Cardiac fibroblast (primary cell): ENCODE measurements at regions not wholly inside any gene's neighbourhood (a gene's known extent, or its start where the extent isn't known, plus 50 kb on each side); places are given as distances from the start of the nearest gene placed in this dataset.

ENCODE experiments used
- DNase-seq, 2 donors: peaks; one replicate each; pipeline versions ENCODE4 v3.0.0 to v3.0.0-alpha.2; 2010; ENCODE audit warnings: low read depth in 2 of 2
- H3K4me3 ChIP-seq, 2 donors: replicated peaks in 1 of 2; 1 replicate in 1 of 2; 2 replicates in 1 of 2; pipeline ENCODE4 v1.5.1; 2011; ENCODE audit warnings: low read depth in 2 of 2, low read length in 2 of 2, mild to moderate bottlenecking in 2 of 2, moderate library complexity in 1 of 2
- TF ChIP-seq, protein P1 (sequence below): IDR thresholded peaks from one replicate; pipeline ENCODE4 v1.5.1; 2011; ENCODE audit warnings: low read depth, mild to moderate bottlenecking, low read length, inconsistent platforms

DNA sequence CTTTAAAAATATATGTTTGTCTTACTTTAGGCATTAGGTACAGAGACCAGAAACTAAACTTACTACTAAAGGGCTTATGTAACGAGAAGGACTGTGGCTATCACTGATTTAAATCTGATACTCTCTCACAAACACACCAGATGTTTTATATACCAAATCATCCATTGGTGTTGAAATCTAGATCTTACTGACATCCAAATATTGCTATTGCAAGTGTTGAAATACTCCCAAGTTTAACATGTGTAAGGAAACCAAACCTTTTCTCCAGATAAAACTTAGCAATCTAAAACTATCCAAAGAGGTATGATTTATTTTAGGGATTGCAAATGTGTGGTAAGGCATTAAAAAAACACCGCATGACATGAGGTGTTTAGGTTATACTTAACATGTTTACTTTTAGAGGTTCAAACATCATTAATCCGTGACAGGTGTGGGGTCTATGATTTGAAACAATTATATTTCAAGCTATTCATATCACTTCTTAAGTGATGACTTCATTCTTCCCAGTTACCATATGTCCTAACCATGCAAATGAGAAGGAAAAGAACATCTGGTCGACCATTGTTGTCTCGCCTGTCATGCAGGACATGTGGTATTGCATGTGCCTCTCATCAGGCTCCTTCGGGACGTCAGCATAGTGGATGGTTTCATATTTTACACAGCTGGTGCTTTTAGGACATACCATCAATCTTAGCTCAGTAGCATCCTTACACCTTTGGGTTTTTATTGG, 168.3 kb upstream of the SPACA1 start:
- peak in 1 of 2 donors; percentile 29 for DNase-seq
- no peak overlapping the region for H3K4me3 ChIP-seq
- TF ChIP-seq, protein P1, sequence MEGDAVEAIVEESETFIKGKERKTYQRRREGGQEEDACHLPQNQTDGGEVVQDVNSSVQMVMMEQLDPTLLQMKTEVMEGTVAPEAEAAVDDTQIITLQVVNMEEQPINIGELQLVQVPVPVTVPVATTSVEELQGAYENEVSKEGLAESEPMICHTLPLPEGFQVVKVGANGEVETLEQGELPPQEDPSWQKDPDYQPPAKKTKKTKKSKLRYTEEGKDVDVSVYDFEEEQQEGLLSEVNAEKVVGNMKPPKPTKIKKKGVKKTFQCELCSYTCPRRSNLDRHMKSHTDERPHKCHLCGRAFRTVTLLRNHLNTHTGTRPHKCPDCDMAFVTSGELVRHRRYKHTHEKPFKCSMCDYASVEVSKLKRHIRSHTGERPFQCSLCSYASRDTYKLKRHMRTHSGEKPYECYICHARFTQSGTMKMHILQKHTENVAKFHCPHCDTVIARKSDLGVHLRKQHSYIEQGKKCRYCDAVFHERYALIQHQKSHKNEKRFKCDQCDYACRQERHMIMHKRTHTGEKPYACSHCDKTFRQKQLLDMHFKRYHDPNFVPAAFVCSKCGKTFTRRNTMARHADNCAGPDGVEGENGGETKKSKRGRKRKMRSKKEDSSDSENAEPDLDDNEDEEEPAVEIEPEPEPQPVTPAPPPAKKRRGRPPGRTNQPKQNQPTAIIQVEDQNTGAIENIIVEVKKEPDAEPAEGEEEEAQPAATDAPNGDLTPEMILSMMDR: no peak

DNA sequence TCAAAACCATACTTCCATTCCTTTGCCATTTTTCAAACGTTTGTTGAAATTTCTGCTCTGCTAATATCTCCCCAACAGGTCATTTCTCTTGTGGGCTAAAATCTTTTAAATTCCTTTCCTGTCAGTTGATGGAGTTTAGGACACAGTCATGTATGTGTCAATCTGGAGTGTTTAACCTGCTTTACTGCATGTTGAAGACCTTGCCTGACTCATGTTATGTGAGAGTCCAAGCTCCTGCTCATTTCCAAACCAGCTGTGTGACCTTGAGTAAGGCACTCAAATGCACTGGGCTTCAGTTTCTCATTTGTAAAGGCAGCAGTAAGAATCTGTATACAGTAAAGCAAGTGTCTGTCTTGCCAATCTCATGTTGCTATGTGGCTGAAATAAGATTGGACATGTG, 171.9 kb upstream of the SPACA1 start:
- no peak for DNase-seq
- no peak overlapping the region for H3K4me3 ChIP-seq
- TF ChIP-seq, protein P1: no peak

DNA sequence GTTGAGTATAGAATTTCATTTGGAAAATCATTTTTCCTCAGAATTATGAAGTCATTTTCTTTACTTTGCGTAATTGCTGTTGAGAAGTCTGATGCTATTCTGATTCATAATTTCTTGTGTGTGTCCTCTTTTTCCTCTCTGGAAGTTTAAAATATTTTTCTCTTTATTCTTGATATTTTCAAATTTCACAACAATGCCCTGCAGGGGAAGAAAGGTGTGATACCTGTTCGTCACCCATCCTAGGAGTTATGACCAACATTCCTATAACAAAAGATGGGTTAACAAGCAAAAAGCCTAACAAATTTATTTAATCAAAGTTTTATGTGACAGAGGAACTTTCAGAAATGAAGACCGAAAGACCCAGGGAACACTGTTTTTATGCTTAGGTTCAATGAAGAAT, 171.5 kb upstream of the AKIRIN2 start:
- DNase-seq: no peak
- no peak overlapping the region for H3K4me3 ChIP-seq
- TF ChIP-seq, protein P1: no peak

DNA sequence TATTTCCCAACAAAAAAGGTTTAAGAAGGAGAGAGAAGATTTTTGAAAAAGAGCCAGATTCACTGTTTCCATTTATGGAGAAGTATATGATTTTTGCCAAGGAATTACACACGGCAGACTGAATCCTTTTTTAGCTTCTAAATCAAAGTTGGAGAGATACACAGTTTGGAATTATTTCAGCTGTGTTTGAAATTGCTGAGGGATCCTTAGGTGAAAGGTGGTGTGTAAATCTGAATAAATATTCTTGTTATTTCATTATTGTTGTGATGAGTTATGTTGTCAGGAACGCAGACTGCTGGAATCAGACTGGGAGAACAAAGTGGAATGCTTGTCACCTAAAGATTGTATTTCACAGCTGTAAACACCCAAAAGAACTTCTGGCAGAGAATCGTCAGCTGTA, 168.5 kb upstream of the AKIRIN2 start:
- peak; percentile 6 to 19 for DNase-seq
- H3K4me3 ChIP-seq: no peak overlapping the region
- TF ChIP-seq, protein P1: no peak

DNA sequence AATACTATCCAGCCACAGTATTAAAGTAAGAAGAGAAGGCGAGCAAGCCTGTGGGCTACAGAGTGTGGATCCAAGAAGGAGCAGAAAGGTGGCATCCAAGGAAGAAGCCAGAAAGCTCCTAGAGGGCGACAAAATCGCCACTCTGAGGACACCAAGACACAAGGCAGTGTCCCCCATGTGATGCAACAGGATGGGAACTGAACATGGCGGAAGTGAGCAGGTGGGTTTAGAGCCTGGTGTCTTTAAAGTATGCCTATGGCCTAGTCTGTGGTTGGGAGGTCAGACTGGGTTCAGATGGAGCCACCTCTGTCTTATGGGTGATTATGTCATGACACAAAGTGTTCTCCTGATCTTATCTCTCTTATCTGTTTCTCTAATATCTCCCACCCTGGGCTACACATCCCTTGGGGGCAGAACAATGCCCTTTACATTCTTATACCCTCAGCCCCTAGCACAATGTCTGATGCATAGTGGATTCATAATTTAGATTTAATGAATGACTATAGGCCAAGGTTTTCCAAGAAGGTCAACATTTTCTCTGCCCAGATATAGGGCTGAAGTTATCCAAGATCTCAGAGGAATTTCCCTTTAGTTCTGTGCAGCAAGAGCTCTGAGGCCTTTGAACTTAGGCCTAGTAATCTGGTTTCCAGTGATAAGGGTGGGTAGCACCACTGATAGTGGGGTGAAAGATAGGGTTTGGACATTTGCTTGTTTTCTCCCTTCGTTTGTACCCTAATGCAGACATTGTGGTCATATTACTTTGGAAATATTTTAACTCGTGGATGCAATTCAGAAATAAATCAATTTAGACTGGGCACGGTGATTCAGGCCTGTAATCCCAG, 167.3 kb upstream of the AKIRIN2 start:
- H3K4me3 ChIP-seq: no peak overlapping the region
- DNase-seq: no peak
- TF ChIP-seq, protein P1: no peak

DNA sequence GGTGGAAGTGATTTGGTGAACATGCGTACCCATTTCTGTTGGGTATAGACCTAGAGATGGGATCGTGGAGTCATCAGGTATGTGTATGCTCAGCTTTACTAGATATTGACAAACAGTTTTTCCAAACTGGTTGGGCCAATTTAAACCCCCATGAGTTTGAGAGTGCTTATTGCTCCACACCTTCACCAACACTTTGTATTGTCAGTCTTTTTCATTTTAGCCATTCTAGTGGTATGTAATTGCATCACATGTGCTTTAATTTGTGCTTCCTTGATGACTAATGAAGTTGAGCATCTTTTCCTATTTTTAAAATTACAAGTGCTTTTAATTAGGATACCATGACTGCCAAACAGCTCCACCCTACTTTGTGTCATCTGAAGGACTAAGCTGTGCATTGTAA, 158.9 kb upstream of the AKIRIN2 start:
- TF ChIP-seq, protein P1: no peak

More for the DNA sequence above, 158.9 kb upstream of the AKIRIN2 start:
- DNase-seq: no peak
- H3K4me3 ChIP-seq: no peak overlapping the region
